ENCODE measurements at regions not wholly inside any gene's neighbourhood (a gene's known extent, or its start where the extent isn't known, plus 50 kb on each side); places are given as distances from the start of the nearest gene placed in this dataset.
"Not testable (repeated sequence)": the region's sequence is repeated elsewhere in the genome, so short reads cannot be mapped to it uniquely, and the experiment has no call there.

- Histone ChIP-seq H3K4me3 (no peak overlapping the region), H3K36me3 (no peaks in the 10 kb centered on the region), H3K27ac (no peak overlapping the region), H3K9me3 (no peaks in the 10 kb centered on the region), H3K27me3 (no peaks in the 10 kb centered on the region), H3K4me1 (no peaks in the 10 kb centered on the region)
- 46% methylated on average over 4 of the region's 4 CpGs for WGBS (ENCODE audit: insufficient coverage, low coverage, low lambda C conversion rate, missing lambda C conversion rate)
- no peak for ATAC-seq
- DNase-seq, result no peak
- intact Hi-C loops (cut with DNase I), result no loop called here
- TF ChIP-seq CTCF (IDR thresholded peaks at IDR 0.05) (no peak), POLR2A (IDR thresholded peaks at IDR 0.05) (no peak)
Observed at GRCh38 chr2:133871545-133872209, 303.4 kb upstream of the NCKAP5 start.

- DNase-seq (no peak), ATAC-seq (no peak)
- H3K9me3 ChIP-seq, result no peaks in the 10 kb centered on the region
- intact Hi-C loops (cut with DNase I), result no loop called here
- H3K4me1 ChIP-seq, result no peaks in the 10 kb centered on the region
- H3K27ac ChIP-seq, result no peak overlapping the region
- TF ChIP-seq POLR2A (IDR thresholded peaks at IDR 0.05), result no peak
- TF ChIP-seq CTCF (IDR thresholded peaks at IDR 0.05), result no peak
- H3K27me3 ChIP-seq, result no peaks in the 10 kb centered on the region
- no peak overlapping the region for H3K4me3 ChIP-seq
- no peaks in the 10 kb centered on the region for H3K36me3 ChIP-seq
- 83% methylated on average over 1 of the region's 5 CpGs for WGBS (ENCODE audit: insufficient coverage, low coverage, low lambda C conversion rate, missing lambda C conversion rate)
Observed at GRCh38 chr2:133878326-133878725, 310.1 kb upstream of the NCKAP5 start.

GRCh38 chr2:133879703-133880102 lies 311.4 kb upstream of the NCKAP5 start:
- no peak for DNase-seq
- Histone ChIP-seq H3K4me1 (no peaks in the 10 kb centered on the region), H3K27me3 (no peaks in the 10 kb centered on the region), H3K9me3 (no peaks in the 10 kb centered on the region), H3K36me3 (no peaks in the 10 kb centered on the region), H3K27ac (no peak overlapping the region), H3K4me3 (no peak overlapping the region)
- intact Hi-C loops (cut with DNase I), result no loop called here
- 86% methylated on average over 1 of the region's 1 CpG for WGBS (ENCODE audit: insufficient coverage, low coverage, low lambda C conversion rate, missing lambda C conversion rate)
- TF ChIP-seq POLR2A (IDR thresholded peaks at IDR 0.05), result no peak
- no peak for TF ChIP-seq CTCF (IDR thresholded peaks at IDR 0.05)
- no peak for ATAC-seq

- intact Hi-C loops (cut with DNase I); H3K36me3 ChIP-seq; H3K9me3 ChIP-seq; H3K4me1 ChIP-seq; H3K27me3 ChIP-seq; DNase-seq; H3K4me3 ChIP-seq; ATAC-seq; H3K27ac ChIP-seq: not testable (repeated sequence)
- WGBS (ENCODE audit: insufficient coverage, low coverage, low lambda C conversion rate, missing lambda C conversion rate), result 57% methylated on average over 4 of the region's 4 CpGs
Observed at GRCh38 chr2:133882159-133882558, 313.9 kb upstream of the NCKAP5 start.

- Histone ChIP-seq H3K36me3 (no peaks in the 10 kb centered on the region), H3K4me1 (no peaks in the 10 kb centered on the region), H3K4me3 (no peak overlapping the region), H3K27me3 (no peaks in the 10 kb centered on the region), H3K27ac (no peak overlapping the region), H3K9me3 (no peaks in the 10 kb centered on the region)
- DNase-seq, result no peak
- TF ChIP-seq POLR2A (IDR thresholded peaks at IDR 0.05) (no peak), CTCF (IDR thresholded peaks at IDR 0.05) (peak in 2 of 4 donors; percentile 15 to 19)
- WGBS (ENCODE audit: insufficient coverage, low coverage, low lambda C conversion rate, missing lambda C conversion rate), result 37% methylated on average over 2 of the region's 2 CpGs
- ATAC-seq, result peak in 2 of 4 donors; percentile 26 to 48
- intact Hi-C loops (cut with DNase I), result no loop called here
Observed at GRCh38 chr2:133884739-133885381, 316.6 kb upstream of the NCKAP5 start.

Measured in right lobe of liver (tissue), 6 donors.